CD14-positive monocyte (primary cell): ENCODE measurements at regions not wholly inside any gene's neighbourhood (a gene's known extent, or its start where the extent isn't known, plus 50 kb on each side); places are given as distances from the start of the nearest gene placed in this dataset.

Experiments
- DNase-seq, 3 donors: peaks; one replicate each; pipeline ENCODE4 v3.0.0-alpha.2; 2011 to 2022
- H2AFZ ChIP-seq: 2 replicates; pipeline ENCODE4 v1.6.0; 2012; ENCODE audit warnings: mild to moderate bottlenecking, low read depth, low read length, inconsistent platforms; ENCODE audit not compliant: insufficient read depth, poor library complexity, severe bottlenecking
- H3K27ac ChIP-seq, 2 donors: 1 replicate in 1 of 2; 2 replicates in 1 of 2; pipeline ENCODE4 v1.5.1; 2012 to 2013; ENCODE audit warnings: low read length in 2 of 2, control low read depth in 1 of 2, inconsistent platforms in 1 of 2, low read depth in 1 of 2, mild to moderate bottlenecking in 1 of 2
- H3K27me3 ChIP-seq, 2 donors: one replicate each; pipeline versions ENCODE4 v1.6.0 to v1.6.1; 2011 to 2013; ENCODE audit warnings: low read length in 2 of 2; ENCODE audit not compliant: control insufficient read depth in 2 of 2, insufficient read depth in 2 of 2
- H3K36me3 ChIP-seq, 2 donors: replicated peaks in 1 of 2; 1 replicate in 1 of 2; 2 replicates in 1 of 2; pipeline versions ENCODE4 v1.5.1 to v1.6.1; 2012 to 2013; ENCODE audit warnings: low read length in 2 of 2, control low read depth in 1 of 2, inconsistent platforms in 1 of 2, mild to moderate bottlenecking in 1 of 2; ENCODE audit not compliant: insufficient read depth in 2 of 2, control insufficient read depth in 1 of 2
- H3K4me1 ChIP-seq, 2 donors: 1 replicate in 1 of 2; 2 replicates in 1 of 2; pipeline versions ENCODE4 v1.5.1 to v1.6.1; 2012 to 2013; ENCODE audit warnings: low read length in 2 of 2, control low read depth in 1 of 2, inconsistent platforms in 1 of 2, mild to moderate bottlenecking in 1 of 2, moderate library complexity in 1 of 2; ENCODE audit not compliant: insufficient read depth in 2 of 2, control insufficient read depth in 1 of 2
- H3K4me2 ChIP-seq: replicated peaks from 2 replicates; pipeline ENCODE3; 2012; ENCODE audit warnings: low read length, moderate library complexity, mild to moderate bottlenecking; ENCODE audit not compliant: poor library complexity, severe bottlenecking; ENCODE audit errors: extremely low read depth
- H3K4me3 ChIP-seq, 3 experiments: fragments of 200-600 bp in 1 of 3; sonication (generic) in 1 of 3; replicated peaks in 1 of 3; 1 replicate in 2 of 3; 2 replicates in 1 of 3; pipeline ENCODE4 v1.5.1; 2011 to 2013; ENCODE audit warnings: low read length in 3 of 3, mild to moderate bottlenecking in 3 of 3, control low read depth in 2 of 3, low read depth in 2 of 3, inconsistent platforms in 1 of 3, moderate library complexity in 1 of 3
- H3K79me2 ChIP-seq: 2 replicates; pipeline ENCODE4 v1.6.0; 2012; ENCODE audit warnings: mild to moderate bottlenecking, control low read depth, inconsistent platforms, low read length, moderate library complexity; ENCODE audit not compliant: insufficient read depth
- H3K9ac ChIP-seq: 2 replicates; pipeline ENCODE4 v1.6.0; 2017; ENCODE audit warnings: low read length, mild to moderate bottlenecking; ENCODE audit not compliant: insufficient read depth, poor library complexity, severe bottlenecking
- H3K9me3 ChIP-seq, 2 donors: replicated peaks in 1 of 2; 1 replicate in 1 of 2; 2 replicates in 1 of 2; pipeline versions ENCODE4 v1.5.1 to v1.6.1; 2012 to 2013; ENCODE audit warnings: low read length in 2 of 2, control low read depth in 1 of 2; ENCODE audit not compliant: control insufficient read depth in 1 of 2, insufficient read depth in 1 of 2
- H4K20me1 ChIP-seq: 2 replicates; pipeline ENCODE4 v1.6.0; 2012; ENCODE audit warnings: mild to moderate bottlenecking, low read length, control low read depth, moderate library complexity; ENCODE audit not compliant: insufficient read depth
- H3K27ac Mint-ChIP-seq, 7 donors: one replicate each; pipeline ENCODE4 v1.8.0; 2020; ENCODE audit warnings: mild to moderate bottlenecking in 7 of 7, mixed read lengths in 7 of 7, moderate library complexity in 6 of 7, inconsistent platforms in 2 of 7
- H3K27me3 Mint-ChIP-seq, 3 donors: one replicate each; pipeline ENCODE4 v1.8.0; 2021 to 2022; ENCODE audit warnings: low read depth in 3 of 3, mild to moderate bottlenecking in 3 of 3, mixed read lengths in 3 of 3, moderate library complexity in 3 of 3, inconsistent platforms in 1 of 3
- H3K36me3 Mint-ChIP-seq, 2 donors: one replicate each; pipeline ENCODE4 v1.8.0; 2020; ENCODE audit warnings: mixed read lengths in 2 of 2, inconsistent platforms in 1 of 2, mild to moderate bottlenecking in 1 of 2
- H3K4me1 Mint-ChIP-seq: one replicate; pipeline ENCODE4 v1.8.0; 2020; ENCODE audit warnings: mild to moderate bottlenecking, mixed read lengths
- H3K4me3 Mint-ChIP-seq, 2 donors: one replicate each; pipeline ENCODE4 v1.8.0; 2020; ENCODE audit warnings: mild to moderate bottlenecking in 2 of 2, mixed read lengths in 2 of 2, moderate library complexity in 1 of 2
- H3K9me3 Mint-ChIP-seq, 7 donors: one replicate each; pipeline ENCODE4 v1.8.0; 2020 to 2022; ENCODE audit warnings: mixed read lengths in 7 of 7, mild to moderate bottlenecking in 6 of 7, moderate library complexity in 6 of 7, inconsistent platforms in 2 of 7
- CTCF ChIP-seq: fragments of 200-600 bp; IDR thresholded peaks from one replicate; pipeline ENCODE4 v1.8.0; 2022; ENCODE audit warnings: antibody characterized with exemption, mild to moderate bottlenecking
- WGBS: methylation state at CpG from one replicate; pipeline ENCODE4 v1.1.5; 2013; ENCODE audit warnings: missing lambda C conversion rate; ENCODE audit not compliant: insufficient coverage; 5-methylcytosine and 5-hydroxymethylcytosine counted together
- intact Hi-C, 2 donors: fragments of 100-400 bp; cut with micrococcal nuclease; formaldehyde crosslinking; loops; one replicate each; pipeline versions ENCODE4 v1.15.0 to v1.15.1; 2023

DNA sequence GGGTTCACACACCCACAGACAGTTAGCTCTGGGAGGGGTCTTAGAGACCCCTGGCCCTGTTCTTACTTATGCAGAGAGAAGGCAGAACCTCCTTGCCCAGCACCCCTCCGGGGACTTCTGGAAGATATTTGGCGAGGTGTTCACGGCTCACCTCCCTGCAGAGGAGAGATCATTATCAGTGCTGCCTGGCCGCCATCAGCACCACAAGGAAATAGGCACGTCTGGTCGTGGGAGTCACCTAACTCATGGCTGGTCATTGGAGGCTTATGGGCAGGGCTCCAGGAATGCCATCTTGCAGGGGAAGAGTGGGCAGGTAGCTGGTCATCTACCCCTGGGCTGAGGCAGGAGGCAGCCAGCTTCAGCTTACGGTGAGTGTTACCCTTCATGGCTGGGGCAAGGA is 189.4 kb downstream of the RPS24 start:
- Histone ChIP-seq H3K27me3 (no peaks in the 10 kb centered on the region), H3K9me3 (peaks cover 0 to 6% of the 10 kb centered on the region in 2 donors), H3K79me2 (no peaks in the 10 kb centered on the region), H3K36me3 (no peaks in the 10 kb centered on the region), H4K20me1 (no peaks in the 10 kb centered on the region), H3K4me3 (no peak overlapping the region), H3K4me1 (no peaks in the 10 kb centered on the region), H2AFZ (no peak overlapping the region), H3K27ac (no peak overlapping the region), H3K4me2 (no peak overlapping the region), H3K9ac (no peak overlapping the region)
- Mint-ChIP-seq H3K4me3 (no peak overlapping the region), H3K9me3 (peaks cover 0 to 11% (median 8%) of the 10 kb centered on the region in 7 donors), H3K4me1 (peaks cover 3% of the 10 kb centered on the region), H3K27ac (peak overlapping the region in 1 of 7 donors; percentile 25), H3K27me3 (peaks cover 0 to 3% (median 2%) of the 10 kb centered on the region in 3 donors), H3K36me3 (no peaks in the 10 kb centered on the region)
- intact Hi-C loops = no loop called here
- no peak for TF ChIP-seq CTCF
- 85% methylated on average over 6 of the region's 7 CpGs for WGBS
- DNase-seq = no peak

DNA sequence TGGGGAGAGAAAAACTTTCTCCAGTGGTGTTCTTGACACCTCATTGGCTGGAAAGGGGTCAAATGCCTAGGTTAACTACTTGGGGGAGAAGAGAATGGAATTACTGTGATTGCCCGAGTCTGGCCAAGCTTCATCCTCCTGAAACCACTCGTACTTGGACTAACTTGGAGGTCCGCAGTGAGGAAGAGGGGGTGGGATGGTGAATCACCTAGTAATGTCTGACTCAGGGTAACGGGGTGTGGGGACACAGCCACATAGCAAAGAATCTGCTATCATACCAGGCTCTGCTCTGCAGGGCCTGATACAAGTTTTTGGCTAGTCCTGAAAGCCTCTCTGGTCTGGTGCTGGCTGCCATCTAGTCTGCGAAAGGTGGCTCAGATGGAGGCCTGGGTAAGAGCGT is 190.9 kb downstream of the RPS24 start:
- no peak overlapping the region for H2AFZ ChIP-seq
- no peaks in the 10 kb centered on the region for H3K27me3 ChIP-seq
- Mint-ChIP-seq H3K36me3 (no peaks in the 10 kb centered on the region), H3K9me3 (peaks cover 0 to 6% (median 4%) of the 10 kb centered on the region in 7 donors), H3K4me1 (no peaks in the 10 kb centered on the region), H3K27me3 (peaks cover 2 to 3% (median 2%) of the 10 kb centered on the region in 3 donors), H3K27ac (no peak overlapping the region), H3K4me3 (no peak overlapping the region)
- TF ChIP-seq CTCF = no peak
- 100% methylated on average over 4 of the region's 6 CpGs for WGBS
- no peaks in the 10 kb centered on the region for H3K36me3 ChIP-seq
- H3K79me2 ChIP-seq = no peaks in the 10 kb centered on the region
- H3K27ac ChIP-seq = no peak overlapping the region
- intact Hi-C loops = no loop called here
- peaks cover 0 to 6% of the 10 kb centered on the region in 2 donors for H3K9me3 ChIP-seq
- no peak for DNase-seq
- H3K4me2 ChIP-seq = no peak overlapping the region
- H4K20me1 ChIP-seq = no peaks in the 10 kb centered on the region
- no peaks in the 10 kb centered on the region for H3K4me1 ChIP-seq
- H3K9ac ChIP-seq = no peak overlapping the region
- H3K4me3 ChIP-seq = no peak overlapping the region
